ENCODE measurements at regions not wholly inside any gene's neighbourhood (a gene's known extent, or its start where the extent isn't known, plus 50 kb on each side); places are given as distances from the start of the nearest gene placed in this dataset.
A peak's percentile ranks its signal among the peaks of the same experiment; 100 is the strongest.
"Not testable (repeated sequence)": the region's sequence is repeated elsewhere in the genome, so short reads cannot be mapped to it uniquely, and the experiment has no call there.

DNA sequence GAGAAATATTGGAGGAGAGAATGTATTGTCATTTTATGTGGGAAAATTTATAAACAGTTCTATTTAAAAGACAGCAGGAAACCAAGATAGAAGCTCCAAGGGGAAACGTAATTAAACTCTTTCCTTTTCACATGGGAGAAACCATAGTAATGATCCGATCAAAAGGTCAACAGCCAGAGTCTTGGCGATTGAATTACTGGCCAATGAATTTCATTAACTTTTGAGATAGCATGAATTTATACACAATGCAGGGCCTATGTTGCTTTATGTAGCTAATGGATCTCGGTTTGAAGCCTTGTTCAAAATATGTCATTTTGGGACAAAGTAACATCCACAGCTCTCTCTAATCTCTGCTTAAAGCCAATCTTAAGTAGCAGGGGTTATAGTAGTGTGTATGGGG lies 897.5 kb upstream of the NDST4 start:
- DNase-seq: no peak

- DNase-seq: no peak
Measured at GRCh38 chr4:116005806-116006088, 892.3 kb upstream of the NDST4 start.

DNA sequence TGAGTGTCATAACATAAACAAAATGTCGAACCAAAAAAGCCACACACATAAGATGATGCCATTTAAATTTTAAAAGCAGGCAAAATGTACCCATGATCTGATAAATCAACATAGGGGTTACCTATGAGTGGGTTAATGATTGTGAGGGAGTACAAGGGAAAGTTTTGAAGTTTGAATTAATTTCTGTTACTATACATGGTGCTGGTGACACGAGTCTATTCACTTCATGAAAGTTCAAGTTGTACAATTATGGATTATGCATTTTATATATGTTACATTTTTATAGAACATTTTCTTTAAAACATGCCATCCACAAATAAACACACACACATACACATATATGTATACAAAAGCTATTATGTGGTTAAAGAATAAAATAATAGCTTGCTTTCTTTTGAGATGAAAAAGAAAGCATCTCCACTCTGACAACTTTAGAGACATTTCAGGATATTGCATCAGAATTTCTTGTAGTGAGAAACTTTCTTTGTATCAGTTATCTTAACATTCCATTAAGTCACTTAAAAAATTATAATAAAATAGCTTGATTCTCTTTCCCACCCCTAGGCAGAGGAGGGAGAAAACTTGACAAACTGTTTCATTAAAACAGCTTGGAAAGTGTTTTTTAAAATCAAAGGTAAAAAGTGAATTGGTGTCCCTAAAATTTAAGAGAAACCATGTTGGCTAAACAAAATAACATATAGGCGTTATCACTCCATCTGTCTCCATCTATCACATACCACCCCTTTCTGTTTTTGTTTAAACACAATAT lies 891.8 kb upstream of the NDST4 start:
- no peak for DNase-seq

DNA sequence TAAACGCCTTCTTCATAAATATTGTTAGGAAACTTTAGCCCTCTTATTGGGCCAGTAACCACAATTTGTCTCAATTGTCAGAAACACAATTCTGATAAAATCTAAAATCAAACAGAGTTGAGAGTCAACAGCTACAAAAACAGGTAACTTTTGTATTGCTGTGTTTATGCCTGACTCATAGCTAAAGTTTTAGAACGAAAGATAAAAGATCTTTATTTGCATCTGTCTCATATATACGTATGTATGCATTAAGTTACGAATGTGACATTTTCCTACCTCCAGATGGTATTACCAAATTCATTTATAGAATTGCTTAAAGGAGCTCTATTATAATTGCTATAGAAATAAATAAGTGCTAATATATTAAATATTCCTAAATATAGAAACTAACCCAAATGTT lies 887.9 kb upstream of the NDST4 start:
- DNase-seq: no peak

GRCh38 chr4:115986573-115986972 lies 873.2 kb upstream of the NDST4 start:
- DNase-seq: peak in 1 of 14 donors; percentile 6

DNA sequence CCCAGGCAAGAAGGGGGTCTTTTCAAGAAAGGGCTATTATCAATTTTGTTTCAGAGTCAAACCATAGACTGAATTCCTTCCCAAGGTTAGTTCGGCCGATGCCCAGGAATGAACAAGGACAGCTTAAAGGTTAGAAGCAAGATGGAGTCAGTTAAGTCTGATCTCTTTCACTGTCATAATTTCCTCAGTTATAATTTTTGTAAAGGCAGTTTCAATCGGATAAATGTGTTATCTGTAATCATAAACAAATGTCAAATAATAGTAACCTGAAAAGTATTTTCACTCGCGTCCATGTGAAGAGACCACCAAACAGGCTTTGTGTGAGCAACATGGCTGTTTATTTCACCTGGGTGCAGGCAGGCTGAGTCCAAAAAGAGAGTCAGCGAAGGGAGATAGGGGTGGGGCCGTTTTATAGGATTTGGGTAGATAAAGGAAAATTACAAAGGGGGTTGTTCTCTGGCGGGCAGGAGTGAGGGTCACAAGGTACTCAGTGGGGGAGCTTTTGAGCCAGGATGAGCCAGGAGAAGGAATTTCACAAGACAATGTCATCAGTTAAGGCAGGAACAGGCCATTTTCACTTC lies 862.1 kb upstream of the NDST4 start:
- not testable (repeated sequence) for DNase-seq

DNA sequence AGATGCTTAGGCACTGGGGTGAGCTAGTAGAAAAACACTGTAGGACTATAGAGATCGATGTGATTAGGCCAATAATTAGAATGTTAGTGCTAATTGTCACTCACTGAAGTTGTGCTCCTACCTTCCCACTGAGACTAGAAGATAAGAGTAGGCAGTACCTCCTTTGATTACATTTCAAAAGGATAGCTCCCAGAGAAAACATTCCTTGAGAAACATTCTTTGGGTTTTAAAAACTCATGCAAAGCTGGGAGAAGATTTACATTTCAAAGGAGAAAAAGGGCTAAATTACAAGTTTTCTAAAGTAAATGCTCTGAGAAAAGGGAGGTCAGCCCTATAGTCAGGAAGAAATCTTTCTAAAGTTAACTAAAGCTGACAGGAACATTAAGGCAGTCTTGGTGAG lies 860.3 kb upstream of the NDST4 start:
- DNase-seq: no peak

DNA sequence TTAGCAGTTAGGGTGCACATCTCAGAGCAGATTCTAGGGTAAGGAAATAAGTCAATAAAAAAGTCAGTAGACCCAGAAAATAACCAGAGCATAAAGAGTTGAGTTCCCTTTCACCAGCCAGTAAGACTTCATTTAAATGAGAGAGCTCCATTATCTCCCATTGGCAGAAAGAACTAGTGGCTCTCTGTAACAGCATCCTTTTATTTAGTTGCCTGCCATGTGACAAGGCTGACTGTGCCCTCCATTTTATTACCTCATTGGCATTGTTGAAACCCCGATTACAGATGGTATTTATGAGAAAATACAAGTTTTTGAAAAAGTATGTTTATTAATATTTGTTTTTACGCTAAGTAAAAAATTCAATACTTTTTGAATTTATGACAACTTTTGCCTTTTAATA lies 859.5 kb upstream of the NDST4 start:
- no peak for DNase-seq

- DNase-seq: no peak
Measured at GRCh38 chr4:115970859-115971258, 857.4 kb upstream of the NDST4 start.

- DNase-seq: no peak
Measured at GRCh38 chr4:115969756-115970155, 856.3 kb upstream of the NDST4 start.

GRCh38 chr4:115965588-115965987 lies 852.2 kb upstream of the NDST4 start:
- no peak for DNase-seq

- not testable (repeated sequence) for DNase-seq
Measured at GRCh38 chr4:115956054-115956796, 842.8 kb upstream of the NDST4 start.

DNA sequence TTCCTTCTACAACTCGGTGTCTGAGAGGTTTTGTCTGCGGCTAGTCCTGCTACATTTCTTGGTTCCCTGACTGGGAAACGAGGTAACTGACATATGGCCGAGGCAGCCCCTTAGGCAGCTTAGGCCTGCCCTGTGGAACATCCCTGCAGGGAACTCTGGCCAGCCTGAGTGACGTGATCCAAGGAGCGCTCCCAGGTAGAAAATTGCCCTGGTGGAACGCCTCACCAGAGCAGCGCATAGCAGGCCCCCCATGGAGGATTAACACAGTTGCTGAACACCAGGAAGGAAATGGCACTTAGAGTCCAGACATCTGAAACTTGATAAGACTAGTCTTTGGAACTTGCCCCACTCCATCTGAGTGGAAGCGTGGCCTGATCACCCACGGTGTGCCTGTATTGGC lies 837.4 kb upstream of the NDST4 start:
- peak in 1 of 14 donors; percentile 76 for DNase-seq

DNA sequence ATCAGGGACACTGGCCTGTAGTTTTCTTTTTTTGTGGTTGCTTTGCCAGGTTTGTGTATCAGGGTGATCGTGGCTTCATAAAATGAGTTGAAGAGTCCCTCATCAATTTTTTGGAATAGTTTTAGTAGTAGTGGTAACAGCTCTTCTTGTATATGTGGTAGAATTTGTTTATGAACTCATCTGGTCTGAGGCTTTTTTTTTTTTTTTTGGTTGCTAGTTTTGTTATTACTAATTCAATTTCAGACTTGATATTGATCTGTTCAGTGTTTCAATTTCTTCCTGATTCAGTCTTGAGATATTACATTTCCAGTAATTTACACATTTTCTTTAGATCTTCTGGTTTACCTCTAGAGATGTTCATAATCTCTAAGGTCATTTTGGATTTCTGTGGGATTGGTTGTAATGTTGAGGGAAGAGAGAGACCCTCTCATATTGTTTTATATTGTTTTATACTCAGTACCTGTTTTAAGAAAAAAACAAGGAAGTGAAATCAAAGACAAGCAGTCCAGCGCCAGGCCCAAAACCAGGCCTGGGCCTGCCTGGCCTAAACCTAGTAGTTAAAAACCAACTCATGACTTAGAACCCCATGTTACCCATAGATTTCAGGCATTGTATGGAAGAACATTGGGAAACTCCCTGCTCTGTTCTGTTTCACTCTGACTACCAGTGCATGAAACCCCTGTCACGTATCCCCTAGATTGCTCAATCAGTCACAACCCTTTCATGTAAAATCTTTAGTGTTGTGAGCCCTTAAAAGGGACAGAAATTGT lies 836.7 kb upstream of the NDST4 start:
- DNase-seq: not testable (repeated sequence)

DNA sequence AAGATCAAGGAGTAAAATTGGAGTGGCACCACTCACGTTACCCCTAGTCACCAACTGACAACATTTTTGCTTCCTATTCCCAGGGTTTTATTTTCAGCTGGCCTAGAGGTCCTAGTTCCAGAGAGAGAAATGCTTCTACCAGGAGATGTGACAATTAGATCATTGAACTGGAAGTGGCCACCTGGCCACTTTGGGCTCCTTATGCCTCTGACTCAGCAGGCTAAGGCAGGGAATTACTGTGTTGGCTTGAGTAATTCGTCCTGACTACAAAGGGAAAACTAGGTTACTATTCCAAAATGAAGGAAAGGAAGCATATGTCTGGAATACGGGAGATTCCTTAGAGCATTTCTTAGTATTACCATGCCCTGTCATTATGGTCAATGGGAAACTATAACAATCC lies 831.6 kb upstream of the NDST4 start:
- peak in 2 of 14 donors; percentile 18 to 96 for DNase-seq

DNA sequence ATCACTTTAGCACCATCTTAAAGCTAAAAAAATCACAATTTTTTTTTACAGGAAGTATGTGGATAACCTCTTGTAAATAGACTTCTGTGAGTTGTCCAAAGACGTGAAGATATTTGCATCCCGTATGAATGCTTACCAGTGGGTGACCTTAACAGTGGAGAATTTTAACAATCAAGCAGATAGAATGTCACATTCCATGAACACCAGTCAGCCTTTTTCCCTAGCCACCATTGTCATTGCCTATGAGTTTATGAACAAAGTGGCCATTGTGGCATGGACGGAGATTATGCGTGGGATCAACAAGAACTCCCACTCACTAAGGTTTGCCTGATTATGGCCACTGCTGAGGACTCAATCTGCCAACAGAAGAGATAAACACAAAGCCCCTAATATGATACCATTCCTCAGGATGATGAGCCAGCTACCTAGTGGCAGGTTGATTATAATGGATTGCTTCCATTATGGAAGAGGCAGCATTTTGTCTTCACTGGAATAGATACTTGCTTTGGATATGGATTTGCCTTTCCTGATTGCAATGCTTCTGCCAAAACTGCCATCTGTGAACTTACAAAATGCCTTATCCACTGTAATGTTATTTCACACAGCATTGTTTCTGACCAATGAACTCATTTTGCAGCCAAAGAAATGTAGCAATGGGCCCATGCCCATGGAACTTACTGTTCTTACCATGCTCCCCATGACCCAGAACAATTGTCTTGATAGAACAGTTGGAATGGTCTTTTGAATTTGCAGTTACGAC lies 830.9 kb upstream of the NDST4 start:
- peak in 1 of 14 donors; percentile 94 for DNase-seq

DNA sequence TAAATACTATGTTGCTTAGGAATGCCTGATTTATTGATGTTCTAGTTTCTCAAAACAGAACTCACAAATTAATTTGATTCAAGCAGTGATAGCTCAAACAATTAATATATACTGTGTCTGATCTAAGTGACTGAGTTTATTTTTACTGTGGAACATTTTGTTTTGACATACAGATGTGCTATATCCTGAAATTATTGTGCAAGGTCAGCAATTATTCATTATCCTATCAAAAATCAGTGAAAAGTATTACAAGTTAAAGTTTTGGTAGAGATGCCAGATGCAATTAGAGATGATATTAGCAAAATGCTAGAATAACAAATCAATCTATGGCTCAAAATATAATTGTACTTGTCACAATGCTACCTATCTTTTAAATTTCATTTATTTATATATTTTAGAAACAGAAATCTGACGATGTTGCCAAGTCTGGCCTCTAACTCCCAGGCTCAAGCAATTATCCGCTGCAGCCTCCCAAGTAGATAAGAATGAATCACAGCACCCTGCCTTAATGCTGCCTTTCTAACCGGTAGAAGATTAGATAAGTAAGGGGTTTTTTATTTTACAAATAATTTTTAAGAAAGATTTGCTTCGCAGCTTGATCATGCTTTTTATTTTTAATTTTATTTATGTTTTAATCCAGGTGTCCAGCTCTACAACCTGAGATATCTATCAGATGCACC lies 825.5 kb upstream of the NDST4 start:
- DNase-seq: no peak

DNA sequence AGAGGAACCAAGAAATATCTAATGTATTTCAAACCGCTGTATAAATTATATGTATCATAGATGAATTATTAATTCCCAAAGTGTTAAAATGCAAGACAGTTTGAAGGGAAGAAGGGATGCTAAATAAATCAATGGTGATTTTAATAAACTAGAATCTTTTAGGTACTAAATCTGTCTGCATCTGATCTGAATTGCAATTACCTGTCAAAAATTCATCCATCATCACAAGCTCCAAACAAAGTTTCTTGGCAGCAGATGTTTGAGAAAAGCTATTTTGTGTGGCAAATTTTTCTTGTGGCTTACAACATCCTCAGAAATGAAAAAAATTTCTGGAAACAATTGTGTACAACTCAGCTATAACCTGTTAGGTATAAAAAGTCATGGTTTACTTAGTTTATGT lies 816.0 kb upstream of the NDST4 start:
- no peak for DNase-seq

- DNase-seq: no peak
Measured at GRCh38 chr4:115927382-115927781, 814.0 kb upstream of the NDST4 start.

- no peak for DNase-seq
Measured at GRCh38 chr4:115923152-115923551, 809.7 kb upstream of the NDST4 start.

DNA sequence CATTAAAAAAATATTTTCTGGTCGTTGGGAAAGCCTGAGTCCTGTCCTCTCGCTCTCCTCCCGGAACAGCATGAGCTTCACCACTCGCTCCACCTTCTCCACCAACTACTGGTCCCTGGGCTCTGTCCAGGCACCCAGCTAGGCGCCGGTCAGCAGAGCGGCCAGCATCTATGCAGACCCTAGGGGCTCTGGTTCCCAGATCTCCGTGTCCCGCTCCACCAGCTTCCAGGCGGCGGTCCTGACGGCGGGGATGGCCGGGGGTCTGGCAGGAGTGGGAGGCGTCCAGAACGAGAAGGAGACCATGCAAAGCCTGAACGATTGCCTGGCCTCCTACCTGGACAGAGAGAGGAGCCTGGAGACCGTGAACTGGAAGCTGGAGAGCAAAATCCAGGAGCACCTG lies 807.2 kb upstream of the NDST4 start:
- no peak for DNase-seq

- DNase-seq: no peak
Measured at GRCh38 chr4:115918149-115918548, 804.7 kb upstream of the NDST4 start.

All from C1 segment of cervical spinal cord (tissue), 14 donors.